Progenitor cell of endocrine pancreas (in vitro differentiated cells): ENCODE measurements at regions not wholly inside any gene's neighbourhood (a gene's known extent, or its start where the extent isn't known, plus 50 kb on each side); places are given as distances from the start of the nearest gene placed in this dataset.
A peak's percentile ranks its signal among the peaks of the same experiment; 100 is the strongest.

Experiments used
- DNase-seq: peaks from one replicate; pipeline ENCODE4 v3.0.0; 2021; ENCODE audit warnings: low spot score; ENCODE audit not compliant: unreplicated experiment
- H3K27ac Mint-ChIP-seq: 2 replicates; pipeline ENCODE4 v1.8.0; 2021; ENCODE audit warnings: mild to moderate bottlenecking, moderate library complexity, mixed read lengths
- H3K27me3 Mint-ChIP-seq: 2 replicates; pipeline ENCODE4 v1.8.0; 2021; ENCODE audit warnings: mixed read lengths
- H3K36me3 Mint-ChIP-seq: 2 replicates; pipeline ENCODE4 v1.8.0; 2022; ENCODE audit warnings: mixed read lengths; ENCODE audit not compliant: insufficient read depth
- H3K4me1 Mint-ChIP-seq: 2 replicates; pipeline ENCODE4 v1.8.0; 2021; ENCODE audit warnings: low read depth, mixed read lengths
- H3K4me3 Mint-ChIP-seq: 2 replicates; pipeline ENCODE4 v1.8.0; 2021; ENCODE audit warnings: low read depth, mild to moderate bottlenecking, moderate library complexity, mixed read lengths
- H3K9me3 Mint-ChIP-seq: 2 replicates; pipeline ENCODE4 v1.8.0; 2021; ENCODE audit warnings: low read depth, mixed read lengths
- CTCF ChIP-seq: fragments of 200-600 bp; sonication (generic); IDR thresholded peaks from one replicate; pipeline ENCODE4 v1.5.0; 2021; ENCODE audit warnings: antibody characterized with exemption, mild to moderate bottlenecking; ENCODE audit not compliant: unreplicated experiment

- Mint-ChIP-seq H3K9me3 (no peaks in the 10 kb centered on the region), H3K4me1 (no peaks in the 10 kb centered on the region), H3K4me3 (no peak overlapping the region), H3K27me3 (peaks cover 15% of the 10 kb centered on the region), H3K27ac (no peak overlapping the region), H3K36me3 (no peaks in the 10 kb centered on the region)
- no peak for DNase-seq
- TF ChIP-seq CTCF, result no peak
These were observed 530.5 kb downstream of the INSC start for GRCh38 chr11:15645201-15645600.

DNA sequence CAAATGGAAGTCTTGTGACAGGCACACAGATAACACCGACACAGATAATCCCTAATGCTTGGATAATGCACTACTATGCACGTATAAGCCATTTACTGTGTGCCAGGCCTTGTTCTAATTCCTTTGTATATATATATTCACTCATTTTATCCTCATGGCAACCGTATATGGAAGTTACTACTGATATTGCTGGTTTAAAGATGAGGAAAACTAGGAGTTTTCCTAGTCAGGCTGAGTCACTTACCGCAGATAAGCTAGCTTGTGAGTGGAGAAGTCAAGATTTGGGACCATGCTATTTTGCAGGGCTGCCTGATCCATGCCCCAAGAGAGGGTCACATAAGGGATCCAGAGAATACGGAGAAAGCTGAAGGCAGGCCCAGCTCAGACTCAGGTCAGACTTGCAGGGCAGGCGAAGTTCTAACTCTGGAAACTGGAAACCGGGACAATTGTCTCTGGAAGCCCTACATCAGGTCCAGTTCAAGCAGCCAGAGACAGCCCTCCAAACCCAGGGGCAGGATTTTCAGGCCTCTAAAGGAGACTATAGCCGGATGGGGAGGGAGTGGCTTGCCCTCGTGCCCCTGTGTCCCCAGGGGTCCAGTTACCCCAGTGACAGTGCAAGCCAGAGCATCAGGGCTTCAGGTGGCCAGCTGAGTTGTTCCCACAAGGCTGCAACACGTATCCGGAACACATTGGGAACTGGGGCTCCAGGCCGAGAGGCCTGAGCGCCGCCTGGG, 534.8 kb downstream of the INSC start:
- H3K9me3 Mint-ChIP-seq, result no peaks in the 10 kb centered on the region
- no peak overlapping the region for H3K4me3 Mint-ChIP-seq
- TF ChIP-seq CTCF, result no peak
- no peak overlapping the region for H3K27ac Mint-ChIP-seq
- no peak for DNase-seq
- peaks cover 1% of the 10 kb centered on the region for H3K4me1 Mint-ChIP-seq
- no peaks in the 10 kb centered on the region for H3K36me3 Mint-ChIP-seq
- peaks cover 16% of the 10 kb centered on the region for H3K27me3 Mint-ChIP-seq

DNA sequence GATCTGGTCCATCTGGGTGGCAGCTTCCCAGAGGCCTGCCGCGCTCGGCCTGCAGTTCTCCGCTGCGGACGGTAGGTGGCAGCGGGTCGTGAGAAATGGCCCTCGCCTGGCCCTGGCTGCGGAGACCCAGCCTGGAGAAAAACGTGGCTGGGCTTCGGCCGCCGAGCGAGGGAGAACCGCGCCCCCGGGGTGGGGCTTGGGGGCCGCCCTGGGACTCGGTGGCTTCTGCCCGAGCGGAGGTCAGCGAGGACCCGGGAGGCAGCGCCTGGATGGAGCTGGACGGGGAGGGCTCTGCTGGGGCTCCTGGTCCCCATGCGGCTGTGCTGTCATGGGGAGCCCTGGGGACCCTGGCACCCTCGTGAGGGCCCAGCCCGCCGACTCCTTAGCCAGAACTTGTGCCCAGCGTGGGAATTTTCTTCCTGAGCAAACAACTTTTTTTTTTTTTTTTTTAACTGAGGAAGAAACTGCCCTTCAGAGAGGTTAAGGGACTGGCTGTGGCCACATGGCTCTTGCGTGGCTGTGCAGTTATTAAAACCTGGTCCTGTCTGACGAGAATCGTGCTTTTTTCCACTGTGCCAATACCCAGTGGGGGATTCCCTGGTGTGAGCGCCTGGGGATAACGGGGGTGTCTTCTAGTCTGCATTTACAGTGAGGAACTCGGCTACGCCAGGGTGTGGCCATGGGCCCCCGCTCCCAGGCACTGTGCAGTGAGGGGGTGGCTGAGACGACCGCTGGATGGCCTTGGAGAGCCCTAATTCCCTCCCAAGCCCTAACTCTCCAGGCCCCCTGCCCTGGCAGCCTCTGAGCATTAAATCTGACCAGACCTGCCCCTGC, 535.6 kb downstream of the INSC start:
- H3K27me3 Mint-ChIP-seq, result peaks cover 11% of the 10 kb centered on the region

DNA sequence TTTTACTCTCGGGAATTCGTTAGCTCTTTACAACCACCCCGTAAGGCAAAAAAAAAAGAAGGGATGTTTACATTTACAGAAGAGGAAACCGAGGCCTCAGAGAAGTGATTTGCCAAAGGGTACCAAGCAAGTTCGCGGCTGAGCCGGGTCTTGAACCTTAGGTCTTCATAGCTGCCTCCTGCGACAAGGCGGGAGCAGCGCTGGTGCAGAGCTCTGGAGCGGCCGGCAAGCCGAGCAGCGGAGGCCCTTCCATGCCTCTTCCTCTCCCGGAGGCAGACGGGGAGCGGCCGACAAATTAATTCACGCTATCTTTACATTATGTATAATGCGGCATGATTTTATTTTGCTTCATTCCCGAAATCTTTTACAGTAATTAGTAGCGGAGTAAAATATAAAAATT, 536.3 kb downstream of the INSC start:
- no peak overlapping the region for H3K27ac Mint-ChIP-seq
- TF ChIP-seq CTCF, result no peak
- H3K27me3 Mint-ChIP-seq, result peaks cover 11% of the 10 kb centered on the region
- no peaks in the 10 kb centered on the region for H3K36me3 Mint-ChIP-seq
- H3K4me3 Mint-ChIP-seq, result no peak overlapping the region
- peaks cover 1% of the 10 kb centered on the region for H3K4me1 Mint-ChIP-seq
- no peak for DNase-seq
- H3K9me3 Mint-ChIP-seq, result no peaks in the 10 kb centered on the region

More for the DNA sequence above, 535.6 kb downstream of the INSC start:
- peak; percentile 97 for DNase-seq
- Mint-ChIP-seq H3K9me3 (no peaks in the 10 kb centered on the region), H3K36me3 (no peaks in the 10 kb centered on the region), H3K27ac (no peak overlapping the region), H3K4me3 (peak overlapping the region; percentile 37), H3K4me1 (peaks cover 1% of the 10 kb centered on the region)
- TF ChIP-seq CTCF, result peak; percentile 98

DNA sequence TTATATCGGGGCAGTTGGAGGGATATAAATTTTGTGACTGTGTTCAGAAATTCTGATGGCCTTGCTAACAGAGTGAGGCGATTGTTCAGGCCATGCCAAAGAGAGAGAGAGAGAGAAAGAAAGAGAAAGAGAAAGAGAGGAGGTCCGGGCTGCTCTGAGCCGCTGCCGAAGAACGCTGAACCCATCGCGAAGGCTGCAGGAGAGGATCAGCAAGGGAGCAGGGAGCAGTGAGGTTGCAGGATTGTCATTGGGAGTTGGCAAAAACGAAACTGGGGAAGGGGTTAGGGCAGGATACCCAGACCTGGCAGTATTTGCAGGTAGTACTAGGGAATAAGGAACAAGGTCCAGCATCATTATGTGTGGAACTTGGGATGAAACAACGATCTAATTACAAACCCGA, 537.1 kb downstream of the INSC start:
- Mint-ChIP-seq H3K9me3 (no peaks in the 10 kb centered on the region), H3K4me3 (no peak overlapping the region), H3K36me3 (no peaks in the 10 kb centered on the region), H3K4me1 (peaks cover 1% of the 10 kb centered on the region), H3K27ac (no peak overlapping the region), H3K27me3 (peaks cover 9% of the 10 kb centered on the region)
- no peak for TF ChIP-seq CTCF
- no peak for DNase-seq
